ENCODE measurements at regions not wholly inside any gene's neighbourhood (a gene's known extent, or its start where the extent isn't known, plus 50 kb on each side); places are given as distances from the start of the nearest gene placed in this dataset.
"Not testable (repeated sequence)": the region's sequence is repeated elsewhere in the genome, so short reads cannot be mapped to it uniquely, and the experiment has no call there.

GRCh38 chrX:150052226-150052625 lies 113.9 kb upstream of the EOLA2 start:
- no peak for DNase-seq (ENCODE audit: low spot score)

- DNase-seq (ENCODE audit: low spot score): no peak
These were observed 120.4 kb upstream of the EOLA2 start for GRCh38 chrX:150058728-150059127.

- DNase-seq (ENCODE audit: low spot score): no peak
These were observed 122.1 kb upstream of the EOLA2 start for GRCh38 chrX:150060406-150060805.

GRCh38 chrX:150062292-150063137 lies 124.2 kb upstream of the EOLA2 start:
- peak; percentile 29 for DNase-seq (ENCODE audit: low spot score)

- DNase-seq (ENCODE audit: low spot score): no peak
These were observed 124.8 kb upstream of the EOLA2 start for GRCh38 chrX:150063138-150063518.

- no peak for DNase-seq (ENCODE audit: low spot score)
These were observed 125.4 kb upstream of the EOLA2 start for GRCh38 chrX:150063674-150064073.

GRCh38 chrX:150074175-150074574 lies 135.9 kb upstream of the EOLA2 start:
- no peak for DNase-seq (ENCODE audit: low spot score)

GRCh38 chrX:150080497-150080896 lies 142.2 kb upstream of the EOLA2 start:
- no peak for DNase-seq (ENCODE audit: low spot score)

GRCh38 chrX:150081076-150081475 lies 142.8 kb upstream of the EOLA2 start:
- no peak for DNase-seq (ENCODE audit: low spot score)

- DNase-seq (ENCODE audit: low spot score): no peak
These were observed 146.4 kb upstream of the EOLA2 start for GRCh38 chrX:150084496-150085229.

GRCh38 chrX:150085881-150086280 lies 147.6 kb upstream of the EOLA2 start:
- no peak for DNase-seq (ENCODE audit: low spot score)

GRCh38 chrX:150086371-150086770 lies 148.1 kb upstream of the EOLA2 start:
- no peak for DNase-seq (ENCODE audit: low spot score)

- no peak for DNase-seq (ENCODE audit: low spot score)
These were observed 149.3 kb upstream of the EOLA2 start for GRCh38 chrX:150087612-150088011.

GRCh38 chrX:150088042-150088441 lies 149.8 kb upstream of the EOLA2 start:
- DNase-seq (ENCODE audit: low spot score): no peak

- DNase-seq (ENCODE audit: low spot score): no peak
These were observed 150.7 kb upstream of the EOLA2 start for GRCh38 chrX:150088766-150089518.

GRCh38 chrX:150091300-150091699 lies 153.0 kb upstream of the EOLA2 start:
- not testable (repeated sequence) for DNase-seq (ENCODE audit: low spot score)

- DNase-seq (ENCODE audit: low spot score): no peak
These were observed 154.3 kb upstream of the EOLA2 start for GRCh38 chrX:150092549-150092948.

- no peak for DNase-seq (ENCODE audit: low spot score)
These were observed 156.1 kb upstream of the EOLA2 start for GRCh38 chrX:150094375-150094774.

GRCh38 chrX:150094996-150095395 lies 156.7 kb upstream of the EOLA2 start:
- no peak for DNase-seq (ENCODE audit: low spot score)

- DNase-seq (ENCODE audit: low spot score): no peak
These were observed 161.0 kb upstream of the EOLA2 start for GRCh38 chrX:150099316-150099715.

GRCh38 chrX:150100261-150100660 lies 162.0 kb upstream of the EOLA2 start:
- no peak for DNase-seq (ENCODE audit: low spot score)

GRCh38 chrX:150118476-150118875 lies 180.2 kb upstream of the EOLA2 start:
- DNase-seq (ENCODE audit: low spot score): no peak

- no peak for DNase-seq (ENCODE audit: low spot score)
These were observed 181.0 kb upstream of the EOLA2 start for GRCh38 chrX:150119323-150119722.
